GM21526 (cell line): ENCODE measurements at regions not wholly inside any gene's neighbourhood (a gene's known extent, or its start where the extent isn't known, plus 50 kb on each side); places are given as distances from the start of the nearest gene placed in this dataset.
"Not testable (repeated sequence)": the region's sequence is repeated elsewhere in the genome, so short reads cannot be mapped to it uniquely, and the experiment has no call there.

Experiments used
- ATAC-seq: cut with Tn5 transposase; IDR thresholded peaks from one replicate; pipeline ENCODE4 v1.9.1; 2021; ENCODE audit warnings: moderate library complexity; ENCODE audit not compliant: unreplicated experiment, low FRiP score

DNA sequence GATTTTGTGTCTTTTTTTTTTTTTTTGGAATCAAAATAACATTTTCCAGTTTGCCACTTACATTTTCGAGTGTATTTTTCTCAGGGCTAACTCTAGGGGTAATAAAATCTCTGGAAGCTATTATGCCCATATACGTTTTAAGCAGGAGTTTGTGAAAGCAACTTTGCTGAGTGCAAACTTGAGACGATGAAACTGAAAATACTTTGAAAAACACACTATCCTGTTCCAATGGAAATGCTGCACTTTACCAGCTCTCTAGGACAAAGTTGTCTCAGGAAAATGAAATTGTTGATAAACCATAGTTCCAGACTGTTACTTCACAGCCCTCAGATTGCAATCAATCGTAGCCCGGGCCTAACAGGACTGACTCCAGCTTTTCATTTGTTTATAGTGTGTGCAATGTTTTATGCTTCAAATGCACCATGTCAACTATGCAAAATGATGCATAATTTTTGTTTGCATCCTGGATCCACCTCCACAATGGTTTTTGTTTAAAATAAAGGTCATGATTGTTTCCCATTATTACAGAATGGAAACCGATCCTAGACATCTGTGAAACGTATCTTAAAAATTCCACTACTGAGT lies 220.6 kb upstream of the PKN2 start:
- ATAC-seq, result no peak

DNA sequence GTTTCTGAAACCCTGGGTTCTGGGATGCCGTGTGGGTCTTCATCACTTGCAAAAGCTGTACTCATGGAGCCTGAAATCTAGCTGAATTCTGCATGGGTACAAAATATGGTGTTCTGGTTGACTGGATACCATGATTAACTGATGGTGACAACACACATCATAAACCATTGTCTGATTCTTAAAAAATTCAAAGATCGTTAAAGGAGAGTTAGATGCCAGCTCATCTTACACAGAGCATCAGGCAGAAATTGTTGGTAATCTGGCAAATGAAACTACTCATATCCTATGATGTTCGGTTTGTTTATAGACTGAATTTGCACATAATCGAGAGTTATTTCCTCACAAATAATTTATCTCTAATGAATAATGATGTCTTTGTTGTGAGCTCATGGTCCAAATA lies 218.1 kb upstream of the PKN2 start:
- ATAC-seq, result no peak

DNA sequence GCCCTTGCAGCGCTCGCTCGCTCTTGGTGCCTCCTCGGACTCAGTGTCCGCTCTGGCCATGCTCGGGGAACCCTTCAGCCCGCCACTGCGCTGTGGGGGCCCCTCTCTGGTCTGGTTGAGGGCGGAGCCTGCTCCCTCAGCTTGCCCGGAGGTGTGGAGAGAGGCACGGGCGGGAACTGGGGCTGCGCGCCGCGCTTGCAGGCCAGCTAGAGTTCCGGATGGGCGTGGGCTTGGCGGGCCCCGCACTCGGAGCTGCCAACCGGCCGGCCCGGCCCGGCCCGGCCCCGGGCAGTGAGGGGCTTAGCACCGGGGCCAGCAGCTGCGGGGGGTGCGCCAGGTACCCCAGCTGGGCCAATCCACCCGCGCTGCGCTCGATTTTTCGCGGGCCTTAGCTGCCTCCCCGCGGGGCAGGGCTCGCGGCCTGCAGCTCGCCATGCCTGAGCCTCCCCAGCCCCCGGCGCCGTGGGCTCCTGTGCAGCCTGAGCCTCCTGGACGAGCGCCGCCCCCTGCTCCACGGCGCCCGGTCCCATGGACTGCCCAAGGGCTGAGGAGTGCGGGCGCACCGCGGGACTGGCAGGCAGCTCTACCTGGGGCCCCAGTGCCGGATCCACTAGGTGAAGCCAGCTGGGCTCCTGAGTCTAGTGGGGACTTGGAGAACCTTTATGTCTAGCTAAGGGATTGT lies 217.0 kb upstream of the PKN2 start:
- ATAC-seq, result no peak

DNA sequence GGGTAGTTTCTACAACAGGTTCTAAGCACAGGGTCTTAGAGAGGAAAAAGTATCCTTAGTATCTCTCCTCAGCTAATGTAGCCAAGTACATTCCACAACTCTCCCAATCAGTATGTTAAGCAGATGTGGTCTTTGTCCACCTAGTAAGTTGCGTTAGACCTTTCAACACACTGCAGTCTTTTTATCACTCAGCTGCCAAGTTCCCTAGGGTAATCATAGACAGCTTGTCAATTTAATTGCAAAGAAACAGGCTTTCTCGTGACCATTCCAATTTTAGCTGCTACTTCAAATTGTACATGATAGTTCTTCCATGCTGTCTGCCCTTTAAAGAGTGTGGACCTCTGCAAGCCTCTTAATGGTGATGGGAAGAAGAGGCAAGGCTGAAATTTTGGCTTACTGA lies 211.8 kb upstream of the PKN2 start:
- ATAC-seq, result no peak

DNA sequence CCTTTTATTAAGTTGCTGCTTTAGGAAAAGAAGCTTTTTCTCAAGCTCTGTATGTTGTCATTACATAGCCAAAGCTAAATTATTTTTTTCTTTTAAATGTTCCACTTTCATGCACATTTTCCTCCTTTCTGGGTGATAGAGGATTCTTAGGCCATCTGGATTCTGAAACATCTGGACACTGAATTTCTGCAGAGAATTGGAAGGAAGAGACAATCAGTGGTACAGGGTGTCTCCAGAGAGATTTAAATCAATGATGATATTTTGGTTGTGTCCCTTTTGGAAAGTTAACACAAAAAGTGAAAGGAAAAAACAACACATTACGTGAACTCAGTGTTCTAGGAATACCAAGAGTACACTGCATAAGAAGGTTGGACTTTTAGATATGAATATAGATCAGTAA lies 211.4 kb upstream of the PKN2 start:
- no peak for ATAC-seq

DNA sequence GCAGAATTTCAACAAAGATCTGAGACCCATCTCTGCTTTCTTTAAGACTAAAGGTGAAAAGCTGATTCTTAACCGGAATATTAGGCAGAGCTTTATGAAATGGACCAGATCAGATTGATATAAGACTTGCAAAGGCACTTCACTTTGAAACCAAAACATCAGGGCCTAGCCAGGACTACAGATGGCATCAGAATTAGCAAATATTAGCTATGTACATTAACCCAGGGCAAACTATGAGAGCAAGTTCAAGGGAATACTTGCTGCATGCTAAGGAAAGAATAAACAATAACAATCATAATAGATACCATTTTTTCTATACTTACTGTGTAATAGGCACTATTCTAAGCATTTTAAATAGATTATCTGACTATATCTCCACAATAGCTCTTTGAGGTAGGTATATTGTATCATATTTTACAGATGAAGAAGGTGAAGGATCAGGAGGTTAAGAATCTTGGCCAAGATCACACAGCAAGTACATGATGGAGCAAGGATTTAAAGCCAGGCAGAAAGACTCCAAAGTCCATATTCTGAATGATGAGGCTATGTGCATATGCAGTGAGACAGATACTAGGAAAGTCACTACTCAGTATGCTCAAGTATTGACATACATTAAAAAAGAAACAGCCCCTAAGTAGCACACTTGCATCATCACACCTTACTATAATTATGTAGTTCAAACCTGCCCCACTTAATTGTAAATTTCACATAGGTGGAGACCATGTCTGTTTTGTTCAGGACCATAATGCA lies 209.3 kb upstream of the PKN2 start:
- no peak for ATAC-seq

DNA sequence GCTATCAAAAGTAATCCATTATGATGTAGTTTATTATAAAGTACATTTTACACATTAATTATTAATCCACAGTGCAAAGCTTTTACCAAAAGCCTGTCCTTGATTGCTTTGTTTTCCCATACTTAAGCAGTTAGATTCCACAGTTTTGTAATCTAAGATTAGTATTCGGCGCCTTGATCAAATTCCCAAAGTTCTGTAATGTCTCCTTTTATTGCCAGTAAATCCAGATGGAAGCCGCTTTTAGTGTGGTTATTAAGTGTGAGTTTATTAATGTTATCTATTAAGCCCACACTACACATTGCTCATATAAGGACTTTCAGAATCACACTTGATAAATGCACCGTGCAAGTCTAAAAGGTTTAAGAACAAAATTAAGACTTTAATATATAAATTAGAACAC lies 199.2 kb upstream of the PKN2 start:
- ATAC-seq, result no peak

DNA sequence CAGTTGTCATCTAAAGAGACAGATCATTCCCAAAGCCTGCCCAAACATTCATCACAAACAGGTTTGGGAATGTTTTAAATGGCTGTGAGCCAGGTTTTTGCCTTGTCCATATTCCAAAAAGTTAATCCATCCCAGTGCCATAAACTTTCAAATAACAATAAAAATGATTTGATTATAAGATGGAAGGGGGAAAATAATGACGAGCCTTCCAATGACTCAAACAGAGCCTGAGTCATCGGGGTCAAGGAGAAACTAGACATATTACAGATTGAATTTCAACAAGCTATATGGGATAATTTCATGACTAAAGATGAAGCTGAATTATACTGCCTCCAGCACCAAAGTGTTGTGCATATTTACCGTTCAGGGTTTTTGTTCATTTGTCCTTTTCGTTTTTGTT lies 195.8 kb upstream of the PKN2 start:
- no peak for ATAC-seq

DNA sequence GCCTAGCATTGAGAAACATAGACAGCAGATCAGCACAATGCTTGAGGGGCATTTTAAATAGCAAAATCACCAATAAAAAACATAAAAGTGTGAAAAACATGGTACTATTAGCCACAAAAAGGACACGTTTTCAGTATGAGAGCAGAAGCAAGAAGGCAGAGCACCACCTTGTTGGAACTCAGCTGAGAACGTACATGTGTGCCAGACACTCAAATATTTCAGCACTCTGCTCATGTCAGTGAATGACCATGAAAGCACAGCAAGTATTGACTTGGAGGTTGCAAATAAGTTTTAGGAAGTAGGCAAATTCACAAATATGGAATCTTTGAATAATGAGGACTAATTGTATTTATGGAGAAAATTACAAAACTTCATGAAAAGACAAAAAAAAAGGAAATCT lies 193.4 kb upstream of the PKN2 start:
- no peak for ATAC-seq

DNA sequence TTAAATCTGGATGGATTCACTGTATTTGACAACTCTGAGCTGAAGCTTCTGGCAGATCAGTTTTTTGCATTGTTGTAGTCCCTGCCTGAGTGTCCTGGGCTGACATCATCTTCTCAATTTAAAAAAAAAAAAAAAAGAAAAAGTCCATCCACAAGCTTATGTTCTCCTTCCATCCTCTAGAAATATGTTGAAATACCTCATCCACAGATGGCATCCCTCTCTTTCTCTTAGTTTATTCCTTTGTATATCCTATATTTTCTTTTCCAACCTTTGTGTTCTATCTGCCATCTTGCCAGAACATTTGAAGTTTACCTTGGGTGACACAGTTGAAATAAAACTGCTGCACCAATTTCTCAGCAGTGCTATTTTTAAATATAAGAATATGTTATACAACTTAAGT lies 184.4 kb upstream of the PKN2 start:
- no peak for ATAC-seq

DNA sequence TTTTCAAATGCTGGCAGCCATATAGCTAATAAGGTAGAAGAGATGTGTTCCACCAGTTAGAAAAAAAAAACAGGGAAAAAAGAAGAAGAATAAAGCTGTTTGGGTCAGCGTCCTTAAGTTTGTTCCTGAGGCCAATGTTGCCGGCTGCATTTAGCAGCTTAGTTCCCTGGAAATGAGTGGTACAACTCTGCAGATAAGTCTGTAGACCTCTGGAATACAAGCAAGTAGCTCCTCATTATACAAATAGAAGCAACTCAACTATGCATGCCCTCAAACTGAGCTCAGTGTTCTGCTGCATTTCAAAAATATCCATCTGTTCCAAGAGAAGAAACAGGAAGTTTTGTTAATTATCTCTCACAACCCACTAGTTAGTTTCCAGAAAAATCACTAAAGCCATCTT lies 181.2 kb upstream of the PKN2 start:
- no peak for ATAC-seq

DNA sequence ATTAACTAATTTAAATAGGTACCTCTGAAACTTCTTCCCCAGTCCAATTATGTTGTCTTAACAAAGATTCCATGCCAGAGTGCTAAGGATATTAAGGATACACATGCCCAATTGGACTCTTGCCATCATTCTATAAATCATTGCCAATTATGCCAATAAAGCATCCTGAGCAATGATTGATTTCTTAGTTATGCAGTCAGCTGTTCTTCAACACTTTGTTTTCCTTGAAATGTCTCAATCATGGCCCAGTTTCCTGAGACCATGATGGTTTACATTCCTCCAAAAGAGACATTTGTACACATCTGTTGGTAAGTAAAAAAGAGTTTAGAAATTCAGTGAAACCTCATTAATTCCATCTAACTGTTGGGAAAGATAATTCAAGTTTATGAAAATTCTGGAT lies 180.4 kb upstream of the PKN2 start:
- ATAC-seq, result no peak

DNA sequence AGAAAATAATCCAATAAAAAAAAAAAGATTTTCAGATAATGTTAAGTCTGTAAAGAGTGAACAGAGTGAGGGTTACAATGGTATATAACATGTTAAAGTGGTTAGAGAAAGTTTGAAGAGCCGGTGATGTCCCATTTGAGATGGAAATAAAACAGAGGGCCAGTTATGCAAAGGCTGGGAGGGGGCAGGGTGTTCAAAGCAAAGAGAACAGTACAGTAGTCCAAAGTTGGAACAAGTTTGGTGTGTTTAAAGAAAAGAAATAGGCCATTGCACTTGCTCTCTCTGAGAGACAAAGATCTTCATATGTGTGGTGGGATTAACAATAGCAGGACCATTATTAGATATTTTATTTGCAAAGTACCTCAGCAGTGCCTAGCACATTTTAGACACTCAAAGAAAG lies 179.5 kb upstream of the PKN2 start:
- ATAC-seq, result no peak

DNA sequence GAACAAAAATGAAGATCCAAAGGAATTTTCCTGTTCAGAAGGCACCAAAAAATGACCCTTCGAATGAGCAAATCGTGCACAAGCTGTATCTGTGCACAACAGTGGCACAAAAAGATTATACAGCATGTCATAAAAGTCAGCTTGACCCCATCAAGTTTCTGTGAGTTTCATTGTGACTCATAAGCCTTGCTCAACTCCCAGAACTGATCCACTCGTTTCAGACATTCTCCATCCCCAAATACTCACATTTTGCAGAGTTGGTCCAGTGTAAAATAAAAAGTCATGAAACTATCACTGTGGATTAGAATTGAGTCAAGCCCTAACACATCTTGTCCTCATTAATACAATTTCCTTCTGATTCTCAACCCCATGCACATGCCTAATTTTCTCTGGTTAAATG lies 174.7 kb upstream of the PKN2 start:
- no peak for ATAC-seq

DNA sequence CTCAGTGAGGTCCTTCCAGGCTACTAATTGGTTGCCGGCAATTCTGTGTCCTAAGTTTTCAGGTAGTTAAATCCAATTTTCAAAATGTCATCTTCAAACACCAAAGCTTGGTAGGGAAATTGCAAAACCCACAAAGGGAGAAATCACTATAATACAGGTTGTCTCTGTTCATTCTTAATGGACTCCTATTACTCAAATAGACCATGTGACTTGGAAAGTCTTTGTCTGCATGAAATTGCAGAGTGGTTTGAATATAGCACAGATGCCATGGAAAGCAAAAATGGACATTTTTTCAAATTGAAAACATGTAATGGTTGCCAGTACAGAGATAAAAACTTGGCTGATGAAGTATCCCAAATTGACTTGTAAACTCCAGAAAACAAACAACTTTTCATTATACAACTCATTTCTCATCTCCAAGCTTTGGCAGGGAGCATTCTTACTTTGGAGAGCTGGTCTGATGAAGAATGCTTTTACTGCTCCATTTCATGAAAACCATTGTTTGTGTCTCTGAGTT lies 169.5 kb upstream of the PKN2 start:
- no peak for ATAC-seq

DNA sequence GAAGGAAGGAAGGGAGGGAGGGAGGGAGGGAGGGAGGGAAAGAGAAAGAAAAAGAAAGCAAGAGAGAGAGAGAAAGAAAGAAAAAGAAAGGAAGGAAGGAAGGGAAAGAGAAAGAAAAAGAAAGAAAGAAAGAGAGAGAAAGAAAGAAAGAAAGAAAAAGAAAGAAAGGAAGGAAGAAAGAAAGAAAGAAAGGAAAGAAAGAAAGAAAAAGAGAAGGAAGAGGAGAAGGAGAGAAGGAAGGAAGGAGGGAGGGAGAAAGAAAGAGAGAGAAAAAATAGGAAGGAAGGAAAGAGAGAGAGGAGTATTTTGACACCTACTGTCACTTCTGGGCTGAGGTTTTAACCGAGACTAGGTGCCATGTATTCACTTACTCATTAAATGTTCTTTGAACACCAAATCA lies 166.6 kb upstream of the PKN2 start:
- not testable (repeated sequence) for ATAC-seq

DNA sequence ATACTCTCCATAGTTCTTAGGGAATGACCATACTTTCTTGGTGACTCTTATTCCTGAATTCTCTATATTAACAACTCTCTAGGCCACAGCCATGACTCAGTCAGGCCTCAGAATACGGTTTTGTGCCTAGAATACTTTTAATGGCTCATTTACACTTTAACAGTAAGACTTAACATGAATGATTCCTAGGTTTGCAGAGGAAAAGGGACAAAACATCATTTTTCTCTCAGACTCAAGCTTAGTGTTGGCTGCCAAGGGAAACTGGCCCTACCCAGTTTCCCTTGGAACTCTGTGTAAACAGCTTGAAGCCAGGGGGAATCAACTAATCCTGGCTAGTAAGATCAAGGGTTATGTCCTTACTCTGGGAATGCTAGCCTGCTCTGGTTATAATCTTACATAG lies 164.9 kb upstream of the PKN2 start:
- no peak for ATAC-seq

DNA sequence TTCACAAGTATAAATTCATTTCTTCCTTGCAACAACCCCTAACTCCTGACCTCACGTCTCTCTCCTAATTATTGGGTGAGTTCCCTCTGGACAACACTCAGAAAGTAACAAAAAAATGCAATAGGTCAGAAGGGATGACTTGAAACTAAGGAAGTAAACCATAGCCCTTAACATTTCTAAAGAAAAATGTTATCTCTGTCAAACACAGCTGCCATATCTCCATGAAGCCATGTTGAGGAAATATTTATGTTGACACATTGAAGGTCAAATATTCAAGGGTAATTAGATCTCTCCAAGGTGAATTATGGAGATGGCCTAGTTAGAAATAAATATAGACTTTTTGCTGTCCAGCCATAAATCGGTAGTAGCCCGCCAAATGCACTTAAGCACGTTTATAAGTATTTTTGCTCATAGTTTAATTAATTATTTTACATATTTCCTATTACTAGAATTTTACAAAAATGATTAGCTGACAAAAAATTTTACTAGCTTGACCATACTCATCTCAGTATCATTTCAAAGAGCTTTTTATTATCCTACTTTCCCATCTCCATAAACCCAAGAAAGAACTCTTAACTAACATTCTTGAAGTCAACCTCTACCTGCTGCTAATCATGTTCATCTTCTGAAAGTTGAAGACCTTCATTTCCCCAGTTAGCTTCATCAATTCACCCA lies 160.1 kb upstream of the PKN2 start:
- ATAC-seq, result no peak

DNA sequence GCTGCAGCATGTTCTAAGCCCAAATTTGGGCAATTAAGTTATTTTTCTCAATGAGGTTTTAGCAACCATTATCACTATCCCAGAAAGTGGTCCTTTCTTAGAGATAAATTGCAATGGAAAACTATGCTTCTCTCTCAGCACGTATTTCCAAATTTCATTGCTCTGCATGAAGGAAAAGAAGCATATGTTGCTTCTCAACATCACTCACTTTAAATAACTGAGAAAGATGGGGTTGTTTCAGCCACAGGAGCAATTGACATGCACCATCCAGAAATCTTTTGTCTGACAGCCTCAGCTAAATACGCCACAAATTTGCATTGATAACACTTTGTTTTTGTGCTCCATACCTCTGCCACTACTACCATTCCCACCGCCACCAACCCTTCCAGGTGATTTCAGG lies 157.6 kb upstream of the PKN2 start:
- no peak for ATAC-seq

DNA sequence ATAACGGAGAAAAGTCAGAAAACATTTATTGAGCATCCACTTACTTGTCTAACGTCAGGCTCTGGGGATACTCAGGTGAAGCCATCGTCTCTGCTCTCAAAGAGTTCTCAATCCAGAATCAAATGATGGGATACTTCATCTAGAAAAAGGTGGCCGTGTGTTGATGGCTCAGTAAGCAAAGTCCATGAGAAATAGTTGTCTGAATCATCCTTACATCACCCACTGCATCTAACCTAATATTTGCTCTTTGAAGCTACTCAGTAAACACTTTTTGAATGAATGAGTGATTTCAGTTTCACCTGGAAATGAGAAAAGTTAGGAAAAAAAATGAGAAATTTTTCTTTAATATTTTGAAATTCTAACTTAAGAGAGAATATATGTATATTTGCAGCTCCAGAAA lies 155.3 kb upstream of the PKN2 start:
- no peak for ATAC-seq

DNA sequence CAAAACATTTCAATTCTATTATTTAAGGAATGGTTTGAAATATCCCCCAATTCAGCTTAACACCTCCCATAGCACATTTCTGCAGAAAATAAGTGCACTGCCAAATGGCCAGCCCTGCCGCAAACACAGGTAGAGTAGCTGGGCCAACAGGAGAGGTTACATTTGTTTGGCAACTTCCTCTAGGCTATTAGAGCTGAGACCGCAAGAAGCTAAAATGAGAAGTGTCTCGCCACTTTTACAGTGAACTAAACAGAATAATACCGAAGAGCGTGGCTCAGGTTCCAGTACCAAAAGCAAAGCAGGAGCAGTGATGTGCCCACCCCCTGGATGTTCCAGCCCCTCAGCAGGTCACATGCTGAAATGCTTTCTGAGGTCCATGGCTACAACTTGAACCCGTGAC lies 154.5 kb upstream of the PKN2 start:
- no peak for ATAC-seq
